DND-41 (cell line): ENCODE measurements at regions not wholly inside any gene's neighbourhood (a gene's known extent, or its start where the extent isn't known, plus 50 kb on each side); places are given as distances from the start of the nearest gene placed in this dataset.

Experiments
- CTCF ChIP-seq: IDR thresholded peaks from 2 replicates; pipeline ENCODE4 v1.5.1; 2012; ENCODE audit warnings: borderline replicate concordance, low read length, moderate library complexity, mild to moderate bottlenecking; ENCODE audit not compliant: poor library complexity, severe bottlenecking; ENCODE audit errors: extremely low read depth
- EZH2 ChIP-seq: IDR thresholded peaks from 3 replicates; pipeline ENCODE4 v1.6.1; 2012; ENCODE audit warnings: borderline replicate concordance, low read depth, mild to moderate bottlenecking, moderate library complexity, low read length, inconsistent platforms; ENCODE audit not compliant: severe bottlenecking

GRCh38 chr13:107079423-107080049, 511.6 kb upstream of the ARGLU1 start:
- no peak for TF ChIP-seq CTCF
- no peak for TF ChIP-seq EZH2
